ENCODE measurements at regions not wholly inside any gene's neighbourhood (a gene's known extent, or its start where the extent isn't known, plus 50 kb on each side); places are given as distances from the start of the nearest gene placed in this dataset.

- no peak for DNase-seq (ENCODE audit: low read depth)
Observed at GRCh38 chr13:79084802-79085424, 321.1 kb downstream of the RBM26 start.

GRCh38 chr13:79081942-79082341, 324.1 kb downstream of the RBM26 start:
- no peak for DNase-seq (ENCODE audit: low read depth)

GRCh38 chr13:79079351-79079839, 326.7 kb downstream of the RBM26 start:
- DNase-seq (ENCODE audit: low read depth): no peak

GRCh38 chr13:79075703-79076102, 330.4 kb downstream of the RBM26 start:
- no peak for DNase-seq (ENCODE audit: low read depth)

- no peak for DNase-seq (ENCODE audit: low read depth)
Observed at GRCh38 chr13:79070343-79070974, 335.6 kb downstream of the RBM26 start.

- no peak for DNase-seq (ENCODE audit: low read depth)
Observed at GRCh38 chr13:79062291-79062690, 343.8 kb downstream of the RBM26 start.

- DNase-seq (ENCODE audit: low read depth): no peak
Observed at GRCh38 chr13:79060216-79060615, 345.8 kb downstream of the RBM26 start.

- no peak for DNase-seq (ENCODE audit: low read depth)
Observed at GRCh38 chr13:79056706-79057105, 349.3 kb downstream of the RBM26 start.

GRCh38 chr13:79051472-79051871, 354.6 kb downstream of the RBM26 start:
- no peak for DNase-seq (ENCODE audit: low read depth)

GRCh38 chr13:79044415-79044814, 361.6 kb downstream of the RBM26 start:
- DNase-seq (ENCODE audit: low read depth): no peak

GRCh38 chr13:79043208-79043607, 362.8 kb downstream of the RBM26 start:
- no peak for DNase-seq (ENCODE audit: low read depth)

- DNase-seq (ENCODE audit: low read depth): no peak
Observed at GRCh38 chr13:79037197-79037596, 368.9 kb downstream of the RBM26 start.

GRCh38 chr13:79034341-79034740, 371.7 kb downstream of the RBM26 start:
- DNase-seq (ENCODE audit: low read depth): no peak

- no peak for DNase-seq (ENCODE audit: low read depth)
Observed at GRCh38 chr13:79030513-79030912, 371.6 kb upstream of the OBI1 start.

GRCh38 chr13:79018166-79018565, 359.2 kb upstream of the OBI1 start:
- DNase-seq (ENCODE audit: low read depth): no peak

- no peak for DNase-seq (ENCODE audit: low read depth)
Observed at GRCh38 chr13:79011179-79011578, 352.2 kb upstream of the OBI1 start.

- no peak for DNase-seq (ENCODE audit: low read depth)
Observed at GRCh38 chr13:79003989-79004898, 345.3 kb upstream of the OBI1 start.

GRCh38 chr13:78999494-78999893, 340.5 kb upstream of the OBI1 start:
- DNase-seq (ENCODE audit: low read depth): no peak

- no peak for DNase-seq (ENCODE audit: low read depth)
Observed at GRCh38 chr13:78998630-78999315, 339.8 kb upstream of the OBI1 start.

- no peak for DNase-seq (ENCODE audit: low read depth)
Observed at GRCh38 chr13:78997902-78998629, 339.1 kb upstream of the OBI1 start.

- DNase-seq (ENCODE audit: low read depth): no peak
Observed at GRCh38 chr13:78993792-78994191, 334.8 kb upstream of the OBI1 start.

- no peak for DNase-seq (ENCODE audit: low read depth)
Observed at GRCh38 chr13:78981913-78982312, 323.0 kb upstream of the OBI1 start.

Measured in stimulated activated CD8-positive, alpha-beta memory T cell treated with anti-CD3 and anti-CD28 coated beads, Interleukin-7, amount 100 ng/mL, for 24 hours (primary cell).